GM23248 (cell line): ENCODE measurements at regions not wholly inside any gene's neighbourhood (a gene's known extent, or its start where the extent isn't known, plus 50 kb on each side); places are given as distances from the start of the nearest gene placed in this dataset.

ENCODE experiments used
- EZH2 ChIP-seq: fragments of 200-600 bp; sonication (generic); IDR thresholded peaks from 2 replicates; pipeline ENCODE4 v1.6.1; 2018; ENCODE audit warnings: antibody characterized with exemption, mild to moderate bottlenecking; ENCODE audit not compliant: insufficient read depth, poor library complexity, severe bottlenecking
- EZH2phosphoT487 ChIP-seq: fragments of 200-600 bp; sonication (generic); IDR thresholded peaks from 2 replicates; pipeline ENCODE4 v1.6.1; 2018; ENCODE audit warnings: antibody characterized with exemption, moderate library complexity, mild to moderate bottlenecking, low read depth; ENCODE audit not compliant: insufficient read depth

DNA sequence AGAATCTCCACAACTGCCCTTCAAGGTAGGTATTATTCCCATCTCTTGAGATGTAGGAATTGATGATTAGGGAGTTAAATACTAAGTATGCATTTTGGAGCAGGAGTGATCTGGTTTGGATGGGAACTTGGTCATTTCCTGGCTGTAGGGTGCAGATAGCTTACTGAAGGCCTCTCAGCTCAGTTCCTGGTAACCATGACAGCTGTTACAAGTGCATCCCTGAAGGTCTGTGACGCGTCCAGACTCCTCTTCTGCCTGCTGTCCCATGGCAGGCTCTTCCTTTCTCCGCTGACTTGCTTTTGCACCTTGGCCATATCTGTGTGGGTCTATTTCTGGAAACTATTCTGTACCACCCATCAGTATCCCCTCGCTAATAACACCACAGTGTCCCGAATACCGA is 387.8 kb downstream of the ZNF536 start:
- TF ChIP-seq EZH2 = no peak
- no peak for TF ChIP-seq EZH2phosphoT487
